Right lobe of liver (tissue), 6 donors: ENCODE measurements at regions not wholly inside any gene's neighbourhood (a gene's known extent, or its start where the extent isn't known, plus 50 kb on each side); places are given as distances from the start of the nearest gene placed in this dataset.

Source experiments
- ATAC-seq, 4 donors: fragments of 200-7000 bp; cut with Tn5 transposase; one replicate each; pipeline ENCODE4 v1.9.1; 2020; ENCODE audit warnings: mild to moderate bottlenecking in 4 of 4, moderate library complexity in 4 of 4
- DNase-seq, 3 donors: peaks; one replicate each; pipeline ENCODE4 v3.0.0-alpha.2; 2020
- H3K27ac ChIP-seq, 3 donors: fragments of 200-600 bp; one replicate each; pipeline ENCODE4 v1.8.0; 2022
- H3K27me3 ChIP-seq, 2 donors: fragments of 200-600 bp; one replicate each; pipeline ENCODE4 v1.8.0; 2022
- H3K36me3 ChIP-seq, 4 donors: fragments of 200-600 bp; sonication (generic) in 1 of 4; one replicate each; pipeline versions ENCODE4 v1.5.1 to v1.8.0; 2017 to 2022; ENCODE audit warnings: control low read depth in 1 of 4
- H3K4me1 ChIP-seq, 4 donors: fragments of 200-600 bp; sonication (generic) in 1 of 4; one replicate each; pipeline versions ENCODE4 v1.5.1 to v1.8.0; 2017 to 2022; ENCODE audit warnings: control low read depth in 1 of 4
- H3K4me3 ChIP-seq, 3 donors: fragments of 200-600 bp; one replicate each; pipeline ENCODE4 v1.8.0; 2022
- H3K9me3 ChIP-seq, 4 donors: fragments of 200-600 bp; sonication (generic) in 1 of 4; one replicate each; pipeline versions ENCODE4 v1.5.1 to v1.8.0; 2017 to 2022; ENCODE audit warnings: control low read depth in 1 of 4
- POLR2A ChIP-seq: fragments of 450-650 bp; IDR thresholded peaks from one replicate; pipeline ENCODE4 v1.6.1; 2017; ENCODE audit warnings: antibody characterized with exemption, mild to moderate bottlenecking
- WGBS: methylation state at CpG from one replicate; pipeline ENCODE4 v1.1.6; 2018; ENCODE audit warnings: low coverage, low lambda C conversion rate; ENCODE audit not compliant: insufficient coverage; ENCODE audit errors: missing lambda C conversion rate; 5-methylcytosine and 5-hydroxymethylcytosine counted together
- intact Hi-C, 2 donors: fragments of 100-400 bp; cut with DNase I; formaldehyde crosslinking; loops; one replicate each; pipeline versions ENCODE4 v1.11.2 to v1.14.1; 2022
- TF ChIP-seq, protein P1 (sequence below), 4 donors: fragments of 200-600 bp in 3 of 4; fragments of 450-650 bp in 1 of 4; IDR thresholded peaks; one replicate each; pipeline versions ENCODE4 v1.5.1 to v1.8.0; 2016 to 2022; ENCODE audit warnings: antibody characterized with exemption in 4 of 4, mild to moderate bottlenecking in 2 of 4
- donor health status: DM: no; HTN: yes; CAD: no.
- donor health status: DM: no; HTN: no; CAD: no.
- donor health status: DM: no; HTN: no; CAD: no.
- donor health status: DM: no; HTN: yes; CAD: no.
- donor health status: DM: no; HTN: yes; CAD: no.

DNA sequence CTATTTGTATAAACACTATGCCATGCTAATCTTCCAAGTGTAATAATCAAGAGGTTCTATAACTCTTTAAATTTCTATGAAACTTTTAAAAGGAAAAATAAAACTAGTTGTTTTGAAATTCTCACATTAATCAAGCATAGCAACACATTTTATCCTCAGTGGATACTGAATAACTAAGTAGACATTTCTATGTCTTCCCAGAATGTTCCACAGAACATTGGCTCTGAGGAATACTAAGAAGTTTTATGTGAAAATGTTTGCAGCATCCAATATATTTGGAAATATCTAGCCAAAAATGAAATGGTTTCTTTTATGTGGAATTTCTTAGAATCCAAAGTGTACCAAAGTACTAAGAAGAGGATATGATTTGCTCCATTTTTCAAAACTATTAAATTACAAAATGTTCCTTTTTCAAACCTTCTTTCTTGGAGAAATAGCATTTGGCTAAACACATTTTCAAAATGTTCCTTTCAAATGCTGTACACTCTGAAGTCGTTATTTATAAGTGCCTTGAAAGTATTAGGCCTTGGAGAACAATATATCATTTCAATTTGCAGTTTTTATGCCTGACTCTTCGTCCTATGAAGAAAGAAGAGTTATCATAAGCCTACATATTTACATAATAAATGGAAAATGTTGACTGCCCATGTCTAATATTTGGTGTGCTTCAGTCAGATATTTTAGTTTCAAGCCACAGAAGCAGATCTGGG lies 175.6 kb upstream of the COX7C start:
- no peaks in the 10 kb centered on the region for H3K27me3 ChIP-seq
- H3K36me3 ChIP-seq: no peaks in the 10 kb centered on the region
- H3K4me3 ChIP-seq: no peak overlapping the region
- no peak overlapping the region for H3K27ac ChIP-seq
- no peak for ATAC-seq
- DNase-seq: no peak
- no peaks in the 10 kb centered on the region for H3K9me3 ChIP-seq
- H3K4me1 ChIP-seq: no peaks in the 10 kb centered on the region
- TF ChIP-seq, protein P1, sequence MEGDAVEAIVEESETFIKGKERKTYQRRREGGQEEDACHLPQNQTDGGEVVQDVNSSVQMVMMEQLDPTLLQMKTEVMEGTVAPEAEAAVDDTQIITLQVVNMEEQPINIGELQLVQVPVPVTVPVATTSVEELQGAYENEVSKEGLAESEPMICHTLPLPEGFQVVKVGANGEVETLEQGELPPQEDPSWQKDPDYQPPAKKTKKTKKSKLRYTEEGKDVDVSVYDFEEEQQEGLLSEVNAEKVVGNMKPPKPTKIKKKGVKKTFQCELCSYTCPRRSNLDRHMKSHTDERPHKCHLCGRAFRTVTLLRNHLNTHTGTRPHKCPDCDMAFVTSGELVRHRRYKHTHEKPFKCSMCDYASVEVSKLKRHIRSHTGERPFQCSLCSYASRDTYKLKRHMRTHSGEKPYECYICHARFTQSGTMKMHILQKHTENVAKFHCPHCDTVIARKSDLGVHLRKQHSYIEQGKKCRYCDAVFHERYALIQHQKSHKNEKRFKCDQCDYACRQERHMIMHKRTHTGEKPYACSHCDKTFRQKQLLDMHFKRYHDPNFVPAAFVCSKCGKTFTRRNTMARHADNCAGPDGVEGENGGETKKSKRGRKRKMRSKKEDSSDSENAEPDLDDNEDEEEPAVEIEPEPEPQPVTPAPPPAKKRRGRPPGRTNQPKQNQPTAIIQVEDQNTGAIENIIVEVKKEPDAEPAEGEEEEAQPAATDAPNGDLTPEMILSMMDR (IDR thresholded peaks at IDR 0.05): no peak
- TF ChIP-seq POLR2A: no peak
- intact Hi-C loops: no loop called here
- WGBS: 33% methylated on average over 2 of the region's 2 CpGs

DNA sequence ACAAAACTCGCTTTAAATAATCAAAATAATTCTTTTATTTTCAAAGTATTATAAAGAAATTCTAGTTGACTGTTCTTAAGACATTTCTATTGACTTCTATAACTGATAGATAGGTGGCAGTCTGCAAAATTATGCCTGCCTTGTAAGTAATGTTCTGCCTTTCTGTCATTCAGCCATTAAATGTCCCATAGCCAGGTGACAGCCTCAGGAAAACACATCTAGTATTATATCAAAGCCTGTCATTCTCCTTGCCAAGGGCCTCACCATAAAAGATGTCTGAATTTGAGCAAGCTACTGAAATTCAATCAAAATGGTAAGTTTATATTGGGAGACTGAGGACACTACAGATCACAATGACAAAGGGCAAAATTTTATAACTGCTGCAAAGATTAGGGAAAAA lies 170.4 kb upstream of the COX7C start:
- H3K4me1 ChIP-seq: no peaks in the 10 kb centered on the region
- intact Hi-C loops: no loop called here
- TF ChIP-seq, protein P1 (IDR thresholded peaks at IDR 0.05): no peak
- TF ChIP-seq POLR2A: no peak
- no peaks in the 10 kb centered on the region for H3K36me3 ChIP-seq
- no peak for ATAC-seq
- H3K9me3 ChIP-seq: no peaks in the 10 kb centered on the region
- WGBS: 28% methylated on average over 1 of the region's 1 CpG
- H3K4me3 ChIP-seq: no peak overlapping the region
- H3K27me3 ChIP-seq: no peaks in the 10 kb centered on the region
- no peak for DNase-seq
- H3K27ac ChIP-seq: no peak overlapping the region

DNA sequence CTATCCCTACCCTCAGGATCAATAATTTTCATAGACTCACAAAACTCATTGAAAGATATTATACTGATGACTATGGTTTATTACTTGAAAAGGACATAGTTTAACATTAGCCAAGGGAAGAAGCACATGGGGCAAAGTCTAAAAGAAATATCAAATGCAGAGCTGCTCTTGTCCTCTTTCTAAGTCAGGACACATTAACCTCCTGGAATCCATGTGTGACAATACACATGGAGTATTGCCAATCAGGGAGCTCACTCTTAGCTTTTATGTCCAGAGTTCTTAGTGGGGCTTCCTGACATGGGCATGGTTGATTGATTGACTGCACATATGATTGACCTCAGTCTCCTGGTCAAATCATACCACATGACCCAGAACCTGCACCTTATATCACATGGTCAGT lies 165.5 kb upstream of the COX7C start:
- Histone ChIP-seq H3K4me3 (no peak overlapping the region), H3K27ac (no peak overlapping the region), H3K36me3 (no peaks in the 10 kb centered on the region), H3K27me3 (no peaks in the 10 kb centered on the region), H3K4me1 (no peaks in the 10 kb centered on the region), H3K9me3 (no peaks in the 10 kb centered on the region)
- no peak for TF ChIP-seq POLR2A
- TF ChIP-seq, protein P1 (IDR thresholded peaks at IDR 0.05): no peak
- DNase-seq (no peak), ATAC-seq (no peak)
- intact Hi-C loops: no loop called here

DNA sequence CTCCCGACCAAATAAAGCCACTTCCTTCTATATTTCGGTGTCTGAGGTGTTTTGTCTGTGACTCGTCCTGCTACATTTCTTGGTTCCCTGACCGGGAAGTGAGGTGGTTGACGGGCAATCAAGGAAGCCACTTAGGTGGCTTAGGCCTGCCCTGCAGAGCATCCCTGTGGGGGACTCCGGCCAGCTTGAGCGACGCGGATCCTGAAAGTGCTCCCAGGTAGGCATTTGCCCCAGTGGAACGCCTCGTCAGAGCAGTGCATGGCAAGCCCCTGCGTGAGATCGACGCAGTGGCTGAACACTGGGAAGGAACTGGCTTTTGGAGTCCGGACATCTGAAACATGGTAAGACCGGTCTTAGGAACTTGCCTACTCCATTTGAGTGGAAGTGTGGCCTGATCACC lies 157.2 kb upstream of the COX7C start:
- H3K36me3 ChIP-seq: no peaks in the 10 kb centered on the region
- no peaks in the 10 kb centered on the region for H3K27me3 ChIP-seq
- TF ChIP-seq, protein P1 (IDR thresholded peaks at IDR 0.05): no peak
- no peak for TF ChIP-seq POLR2A
- no peak overlapping the region for H3K4me3 ChIP-seq
- WGBS: 92% methylated on average over 9 of the region's 16 CpGs
- DNase-seq (no peak), ATAC-seq (no peak)
- intact Hi-C loops: no loop called here
- H3K27ac ChIP-seq: no peak overlapping the region
- no peaks in the 10 kb centered on the region for H3K9me3 ChIP-seq
- no peaks in the 10 kb centered on the region for H3K4me1 ChIP-seq
